22Rv1 (cell line): ENCODE measurements at regions not wholly inside any gene's neighbourhood (a gene's known extent, or its start where the extent isn't known, plus 50 kb on each side); places are given as distances from the start of the nearest gene placed in this dataset.

ENCODE experiments used
- CTCF ChIP-seq: fragments of 450-650 bp; IDR thresholded peaks from 2 replicates; pipeline ENCODE4 v1.5.1; 2017; ENCODE audit warnings: mild to moderate bottlenecking
- ZFX ChIP-seq: fragments of 450-650 bp; IDR thresholded peaks from 2 replicates; pipeline ENCODE4 v1.6.1; 2017; ENCODE audit warnings: antibody characterized with exemption, borderline replicate concordance

DNA sequence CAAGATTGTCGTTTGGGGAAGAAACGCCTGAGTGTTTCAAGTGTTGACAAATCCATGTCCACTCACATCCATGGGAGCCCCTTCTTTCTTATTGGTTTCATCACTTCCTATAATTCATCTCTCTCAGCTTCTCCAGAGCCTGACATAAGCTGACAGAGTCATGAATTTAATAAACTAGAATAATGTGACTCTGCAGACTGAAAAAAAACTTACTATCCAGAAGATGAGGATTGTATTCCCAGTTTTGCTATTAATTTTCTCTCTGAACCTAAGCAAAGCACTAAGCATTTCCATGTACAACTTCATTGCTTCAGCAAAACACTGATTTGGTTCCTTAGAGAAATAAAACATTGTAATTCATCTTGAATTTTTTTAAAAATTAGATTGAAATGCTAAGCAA, 691.8 kb downstream of the MTRR start:
- no peak for TF ChIP-seq CTCF
- TF ChIP-seq ZFX: no peak
